H1 (cell line): ENCODE measurements at regions not wholly inside any gene's neighbourhood (a gene's known extent, or its start where the extent isn't known, plus 50 kb on each side); places are given as distances from the start of the nearest gene placed in this dataset.

Experiments
- CTCF ChIA-PET: fragments of 300-600 bp; sonication (Branson Sonifier 250); formaldehyde crosslinking; loops from one replicate; lab custom pipeline; 2021; ENCODE audit not compliant: partially characterized antibody; lab: Charles Lee
- POLR2A ChIA-PET: fragments of 300-600 bp; sonication (Branson Sonifier 250); formaldehyde crosslinking; loops from one replicate; lab custom pipeline; 2021; ENCODE audit warnings: inconsistent platforms; ENCODE audit not compliant: partially characterized antibody; lab: Charles Lee
- DNase-seq, 2 experiments: peaks; one replicate each; pipeline versions ENCODE4 v3.0.0 to v3.0.0-alpha.2; 2010 to 2022; ENCODE audit warnings: low spot score in 2 of 2, low read depth in 1 of 2, mixed read lengths in 1 of 2
- FAIRE-seq: peaks from 2 replicates; lab custom pipeline; 2011; peaks lifted over from hg19 to GRCh38; lab: Jason Lieb, UNC
- H2AFZ ChIP-seq: 2 replicates; pipeline ENCODE4 v1.8.1; 2012; ENCODE audit warnings: low read length, inconsistent platforms
- H2AK5ac ChIP-seq: 2 replicates; pipeline ENCODE4 v1.6.1; 2013; ENCODE audit warnings: low read depth, low read length
- H2BK120ac ChIP-seq: replicated peaks from 2 replicates; pipeline ENCODE3; 2013; ENCODE audit warnings: low read depth, low read length, inconsistent platforms
- H2BK12ac ChIP-seq: 2 replicates; pipeline ENCODE4 v1.6.1; 2013; ENCODE audit warnings: low read depth, low read length
- H2BK15ac ChIP-seq: 2 replicates; pipeline ENCODE4 v1.6.1; 2013; ENCODE audit warnings: low read length
- H2BK20ac ChIP-seq: 2 replicates; pipeline ENCODE4 v1.6.1; 2013; ENCODE audit warnings: low read length
- H2BK5ac ChIP-seq: 2 replicates; pipeline ENCODE4 v1.6.1; 2013; ENCODE audit warnings: low read depth, low read length
- H3K14ac ChIP-seq: 2 replicates; pipeline ENCODE4 v1.6.1; 2013; ENCODE audit warnings: inconsistent platforms; ENCODE audit not compliant: insufficient read length
- H3K18ac ChIP-seq: 2 replicates; pipeline ENCODE4 v1.6.1; 2013; ENCODE audit warnings: low read length; ENCODE audit errors: extremely low read depth
- H3K23ac ChIP-seq: 2 replicates; pipeline ENCODE4 v1.6.1; 2013; ENCODE audit warnings: inconsistent platforms; ENCODE audit not compliant: insufficient read length
- H3K23me2 ChIP-seq: 2 replicates; pipeline ENCODE4 v1.6.1; 2013; ENCODE audit warnings: low read depth, low read length
- H3K27ac ChIP-seq: 2 replicates; pipeline ENCODE4 v1.6.1; 2011; ENCODE audit warnings: low read depth, low read length, inconsistent platforms
- H3K27me3 ChIP-seq, 4 experiments: replicated peaks in 1 of 4; 1 replicate in 1 of 4; 2 replicates in 3 of 4; pipeline versions ENCODE4 v1.6.1 to v1.8.1; 2011 to 2013; ENCODE audit warnings: low read length in 3 of 4, mild to moderate bottlenecking in 3 of 4, inconsistent platforms in 2 of 4, mixed read lengths in 2 of 4, moderate library complexity in 1 of 4; ENCODE audit not compliant: control insufficient read depth in 3 of 4, insufficient read depth in 3 of 4; ENCODE audit errors: extremely low read depth in 1 of 4
- H3K36me3 ChIP-seq, 4 experiments: 2 replicates each; pipeline versions ENCODE4 v1.6.1 to v1.8.1; 2011 to 2013; ENCODE audit warnings: mild to moderate bottlenecking in 4 of 4, low read length in 3 of 4, moderate library complexity in 2 of 4, control low read depth in 1 of 4, inconsistent platforms in 1 of 4; ENCODE audit not compliant: insufficient read depth in 4 of 4, control insufficient read depth in 2 of 4
- H3K4ac ChIP-seq: replicated peaks from 2 replicates; pipeline ENCODE3; 2013; ENCODE audit warnings: low read length, low read depth, mixed read lengths, inconsistent platforms; ENCODE audit not compliant: insufficient read length
- H3K4me1 ChIP-seq, 4 experiments: replicated peaks in 1 of 4; 1 replicate in 1 of 4; 2 replicates in 3 of 4; pipeline versions ENCODE4 v1.6.1 to v1.8.1; 2011 to 2013; ENCODE audit warnings: low read length in 3 of 4, inconsistent platforms in 2 of 4, mixed read lengths in 1 of 4; ENCODE audit not compliant: insufficient read depth in 4 of 4, control insufficient read depth in 3 of 4
- H3K4me2 ChIP-seq, 2 experiments: 2 replicates each; pipeline versions ENCODE4 v1.6.1 to v1.8.1; 2011 to 2013; ENCODE audit warnings: low read depth in 2 of 2, low read length in 2 of 2, control low read depth in 1 of 2, inconsistent platforms in 1 of 2, mild to moderate bottlenecking in 1 of 2; ENCODE audit not compliant: insufficient read depth in 1 of 2
- H3K4me3 ChIP-seq, 4 experiments: fragments of 200-600, 300-600 bp in 1 of 4; sonication (generic), shearing (Covaris generic), sonication (Bioruptor Twin) in 1 of 4; 2 replicates each; pipeline versions ENCODE4 v1.5.1 to v1.8.1; 2011 to 2016; ENCODE audit warnings: low read length in 4 of 4, low read depth in 3 of 4, control low read depth in 2 of 4, inconsistent platforms in 2 of 4, mild to moderate bottlenecking in 2 of 4, mixed read lengths in 1 of 4, moderate library complexity in 1 of 4; ENCODE audit not compliant: insufficient read depth in 2 of 4; ENCODE audit errors: extremely low read depth in 1 of 4
- H3K56ac ChIP-seq: replicated peaks from 2 replicates; pipeline ENCODE3; 2013; ENCODE audit warnings: low read depth, mild to moderate bottlenecking, mixed read lengths, low read length, inconsistent platforms; ENCODE audit not compliant: insufficient read length
- H3K79me1 ChIP-seq: 2 replicates; pipeline ENCODE4 v1.6.1; 2013; ENCODE audit warnings: low read depth, low read length, control low read depth
- H3K79me2 ChIP-seq, 2 experiments: 2 replicates each; pipeline versions ENCODE4 v1.6.1 to v1.8.1; 2012 to 2013; ENCODE audit warnings: low read length in 2 of 2, mild to moderate bottlenecking in 2 of 2, inconsistent platforms in 1 of 2; ENCODE audit not compliant: insufficient read depth in 2 of 2, control insufficient read depth in 1 of 2
- H3K9ac ChIP-seq, 4 experiments: replicated peaks in 1 of 4; 1 replicate in 1 of 4; 2 replicates in 3 of 4; pipeline versions ENCODE4 v1.6.1 to v1.8.1; 2011 to 2013; ENCODE audit warnings: low read depth in 3 of 4, low read length in 3 of 4, control low read depth in 2 of 4, mild to moderate bottlenecking in 2 of 4, moderate library complexity in 2 of 4, inconsistent platforms in 1 of 4; ENCODE audit errors: extremely low read depth in 1 of 4
- H3K9me3 ChIP-seq, 2 experiments: 2 replicates each; pipeline versions ENCODE4 v1.6.1 to v1.8.1; 2012 to 2013; ENCODE audit warnings: mild to moderate bottlenecking in 2 of 2, moderate library complexity in 2 of 2, control low read depth in 1 of 2, inconsistent platforms in 1 of 2, low read depth in 1 of 2, low read length in 1 of 2, mixed read lengths in 1 of 2; ENCODE audit not compliant: insufficient read depth in 2 of 2
- H4K20me1 ChIP-seq, 2 experiments: replicated peaks in 1 of 2; 2 replicates each; pipeline versions ENCODE3 to v1.8.1; 2011 to 2013; ENCODE audit warnings: inconsistent platforms in 2 of 2, low read length in 2 of 2, mild to moderate bottlenecking in 1 of 2; ENCODE audit not compliant: insufficient read depth in 2 of 2, control insufficient read depth in 1 of 2
- H4K5ac ChIP-seq: 2 replicates; pipeline ENCODE4 v1.6.1; 2013; ENCODE audit warnings: low read length, low read depth, mixed read lengths, inconsistent platforms; ENCODE audit not compliant: insufficient read length
- H4K8ac ChIP-seq: 2 replicates; pipeline ENCODE4 v1.8.0; 2013; ENCODE audit warnings: mild to moderate bottlenecking, moderate library complexity, low read length, inconsistent platforms; ENCODE audit not compliant: insufficient read depth; ENCODE audit errors: extremely low read depth
- H4K91ac ChIP-seq: replicated peaks from 2 replicates; pipeline ENCODE3; 2013; ENCODE audit warnings: low read length, mixed read lengths, inconsistent platforms; ENCODE audit not compliant: insufficient read length
- FOSL1 ChIP-seq: IDR thresholded peaks from 2 replicates; pipeline ENCODE4 v1.6.1; 2011; ENCODE audit warnings: mild to moderate bottlenecking, low read depth, low read length, moderate library complexity; ENCODE audit not compliant: insufficient read depth
- HDAC2 ChIP-seq, 2 experiments: fragments of 300-600 bp in 1 of 2; sonication (generic) in 1 of 2; IDR thresholded peaks; 2 replicates each; pipeline ENCODE4 v1.6.1; 2011 to 2012; ENCODE audit warnings: low read depth in 2 of 2, low read length in 2 of 2, mild to moderate bottlenecking in 2 of 2, moderate library complexity in 2 of 2, borderline replicate concordance in 1 of 2, inconsistent platforms in 1 of 2
- WGBS, 2 experiments: shearing (Covaris generic) in 1 of 2; methylation state at CpG; one replicate each; pipeline versions ENCODE4 v1.1.6 to v1.1.7; 2013 to 2015; ENCODE audit warnings: low lambda C conversion rate in 2 of 2, mixed read lengths in 2 of 2, inconsistent platforms in 1 of 2, low coverage in 1 of 2, missing lambda C conversion rate in 1 of 2; ENCODE audit not compliant: insufficient replicate concordance in 2 of 2, insufficient coverage in 1 of 2, insufficient read length in 1 of 2; ENCODE audit errors: extremely low coverage in 1 of 2, missing lambda C conversion rate in 1 of 2; 5-methylcytosine and 5-hydroxymethylcytosine counted together

- H2AK5ac ChIP-seq: no peak overlapping the region
- no peak for FAIRE-seq
- H3K4me3 ChIP-seq: no peak overlapping the region
- peaks cover 0 to 6% (median 2%) of the 10 kb centered on the region in 4 experiments; a peak in 6 of 7 replicates for H3K4me1 ChIP-seq
- H3K56ac ChIP-seq: no peak overlapping the region
- no peak for TF ChIP-seq HDAC2 (IDR thresholded peaks at IDR 0.05; ENCODE audit: borderline replicate concordance in 1 of 2, low read depth in 2 of 2, low read length in 2 of 2)
- TF ChIP-seq FOSL1: no peak
- TF ChIP-seq, all 59 proteins: peak for 0
- H3K79me2 ChIP-seq: no peaks in the 10 kb centered on the region
- no peaks in the 10 kb centered on the region for H3K9me3 ChIP-seq
- no peak overlapping the region for H2BK15ac ChIP-seq
- no peak overlapping the region for H4K5ac ChIP-seq
- no peak overlapping the region for H3K14ac ChIP-seq
- no peaks in the 10 kb centered on the region for H3K79me1 ChIP-seq
- no peaks in the 10 kb centered on the region for H4K20me1 ChIP-seq
- H3K4ac ChIP-seq: no peak overlapping the region
- no peak overlapping the region for H3K18ac ChIP-seq
- no peak overlapping the region for H2BK20ac ChIP-seq
- ChIA-PET CTCF (interaction anchor here (0.7 to 12.2 kb wide), 2 partner anchors 27 to 95 kb away, joined by 3 to 208 read pairs; no protein-coding TSS in a partner anchor), POLR2A (no interaction called here)
- no peak overlapping the region for H2BK5ac ChIP-seq
- H4K91ac ChIP-seq: no peak overlapping the region
- no peak overlapping the region for H4K8ac ChIP-seq
- 82% methylated on average over 1 of the region's 1 CpG; no CpG with 5 or more reads in 1 of the 2 experiments for WGBS, 2 experiments
- no peak overlapping the region for H2BK120ac ChIP-seq
- no peak overlapping the region for H3K23ac ChIP-seq
- H3K36me3 ChIP-seq: no peaks in the 10 kb centered on the region
- no peaks in the 10 kb centered on the region for H3K27me3 ChIP-seq
- no peak overlapping the region for H2AFZ ChIP-seq
- DNase-seq: no peak
- no peak overlapping the region for H3K4me2 ChIP-seq
- no peak overlapping the region for H3K27ac ChIP-seq
- H2BK12ac ChIP-seq: no peak overlapping the region
- H3K9ac ChIP-seq: no peak overlapping the region
- H3K23me2 ChIP-seq: no peaks in the 10 kb centered on the region
These were observed 159.7 kb downstream of the TFCP2L1 start for GRCh38 chr2:121125350-121125749.
